HCT116 (cell line): ENCODE measurements at regions not wholly inside any gene's neighbourhood (a gene's known extent, or its start where the extent isn't known, plus 50 kb on each side); places are given as distances from the start of the nearest gene placed in this dataset.

ENCODE experiments used
- ATAC-seq: fragments of 200-7000 bp; cut with Tn5 transposase; 2 replicates; pipeline ENCODE4 v1.9.1; 2020; ENCODE audit warnings: mild to moderate bottlenecking, moderate library complexity
- BruUV-seq: library from RNA; stranded (reverse); fragments of 400-500 nt; replicated peaks from 2 replicates; lab custom pipeline; 2021; lab: Mats Ljungman, UMichigan
- CTCF ChIA-PET: fragments of 300-600 bp; sonication (Branson Sonifier 250); formaldehyde crosslinking; loops from one replicate; lab custom pipeline; 2021; ENCODE audit warnings: antibody characterized with exemption; lab: Charles Lee
- POLR2A ChIA-PET: fragments of 300-600, 350-600 bp; sonication (Branson Sonifier 250); formaldehyde crosslinking; loops from one replicate; lab custom pipeline; 2021; ENCODE audit warnings: antibody characterized with exemption; lab: Charles Lee
- RAD21 ChIA-PET, 2 experiments: fragments of 300-600 bp; sonication (Branson Sonifier 250); formaldehyde crosslinking; loops; one replicate each; lab custom pipeline; 2023; ENCODE audit warnings: low total read pairs in 2 of 2; ENCODE audit not compliant: uncharacterized antibody in 2 of 2, unreplicated experiment in 2 of 2, low non-redundant PET in 1 of 2; lab: Charles Lee
- DNase-seq: peaks from one replicate; pipeline ENCODE4 v3.0.0-alpha.2; 2010; ENCODE audit warnings: low read depth, low spot score
- H2AFZ ChIP-seq: fragments of 200-600 bp; shearing (Covaris generic), sonication (generic); 2 replicates; pipeline ENCODE4 v1.6.1; 2017; ENCODE audit warnings: low read depth, mixed run types, mixed read lengths, antibody characterized with exemption, low read length; ENCODE audit not compliant: poor library complexity, severe bottlenecking
- H3K27ac ChIP-seq: 2 replicates; pipeline ENCODE4 v1.5.1; 2012; ENCODE audit warnings: low read depth, low read length
- H3K27me3 ChIP-seq: fragments of 200-600 bp; sonication (generic); 2 replicates; pipeline ENCODE4 v1.6.1; 2016; ENCODE audit warnings: mixed run types, low read length, mixed read lengths; ENCODE audit not compliant: insufficient read depth
- H3K36me3 ChIP-seq, 2 experiments: fragments of 200-500 bp in 1 of 2; fragments of 200-600 bp in 1 of 2; sonication (Bioruptor generic) in 1 of 2; sonication (generic) in 1 of 2; 2 replicates each; pipeline versions ENCODE4 v1.5.1 to v1.6.1; 2014 to 2016; ENCODE audit warnings: low read length in 2 of 2, inconsistent platforms in 1 of 2, mixed read lengths in 1 of 2, mixed run types in 1 of 2; ENCODE audit not compliant: insufficient read depth in 2 of 2, control insufficient read depth in 1 of 2
- H3K4me1 ChIP-seq, 2 experiments: fragments of 200-600 bp in 1 of 2; sonication (generic) in 1 of 2; 2 replicates each; pipeline versions ENCODE4 v1.5.1 to v1.6.1; 2012 to 2017; ENCODE audit warnings: low read length in 2 of 2, inconsistent platforms in 1 of 2, mild to moderate bottlenecking in 1 of 2, mixed read lengths in 1 of 2, mixed run types in 1 of 2, moderate library complexity in 1 of 2; ENCODE audit not compliant: insufficient read depth in 2 of 2, control insufficient read depth in 1 of 2
- H3K4me2 ChIP-seq: fragments of 200-600 bp; sonication (generic); 2 replicates; pipeline ENCODE4 v1.6.1; 2017; ENCODE audit warnings: mixed run types, low read length, mixed read lengths
- H3K4me3 ChIP-seq, 2 experiments: fragments of 200-600 bp in 1 of 2; sonication (generic) in 1 of 2; replicated peaks in 1 of 2; 2 replicates each; pipeline ENCODE4 v1.5.1; 2011 to 2016; ENCODE audit warnings: low read length in 2 of 2, control low read depth in 1 of 2, low read depth in 1 of 2, mild to moderate bottlenecking in 1 of 2, mixed read lengths in 1 of 2, mixed run types in 1 of 2
- H3K79me2 ChIP-seq: fragments of 200-600 bp; sonication (generic); 2 replicates; pipeline ENCODE4 v1.6.1; 2017; ENCODE audit warnings: mild to moderate bottlenecking, mixed run types, low read length, moderate library complexity, mixed read lengths; ENCODE audit not compliant: insufficient read depth
- H3K9ac ChIP-seq: fragments of 200-600 bp; sonication (generic); 2 replicates; pipeline ENCODE4 v1.6.1; 2016; ENCODE audit warnings: low read length, mixed read lengths
- H3K9me2 ChIP-seq: fragments of 200-600 bp; sonication (generic), shearing (Covaris generic); 2 replicates; pipeline ENCODE4 v1.6.1; 2017; ENCODE audit warnings: mixed run types, mild to moderate bottlenecking, moderate library complexity; ENCODE audit not compliant: insufficient read depth
- H3K9me3 ChIP-seq, 2 experiments: fragments of 200-500 bp in 1 of 2; fragments of 200-600 bp in 1 of 2; sonication (Bioruptor generic) in 1 of 2; sonication (generic) in 1 of 2; 2 replicates each; pipeline ENCODE4 v1.6.1; 2014 to 2017; ENCODE audit warnings: low read length in 2 of 2, mixed read lengths in 2 of 2, inconsistent platforms in 1 of 2, low read depth in 1 of 2, mild to moderate bottlenecking in 1 of 2, mixed run types in 1 of 2, moderate library complexity in 1 of 2; ENCODE audit not compliant: control insufficient read depth in 1 of 2, insufficient read depth in 1 of 2
- H4K20me1 ChIP-seq: fragments of 200-600 bp; sonication (generic), shearing (Covaris generic); 2 replicates; pipeline ENCODE4 v1.6.1; 2017; ENCODE audit warnings: mixed run types, mild to moderate bottlenecking, moderate library complexity; ENCODE audit not compliant: insufficient read depth
- CEBPB ChIP-seq: IDR thresholded peaks from 2 replicates; pipeline ENCODE4 v1.6.1; 2012; ENCODE audit warnings: low read depth
- EZH2 ChIP-seq: fragments of 200-600 bp; sonication (generic); IDR thresholded peaks from 2 replicates; pipeline ENCODE4 v1.6.1; 2017; ENCODE audit warnings: antibody characterized with exemption, mixed run types
- POLR2A ChIP-seq: IDR thresholded peaks from 2 replicates; pipeline ENCODE4 v1.7.0; 2011; ENCODE audit warnings: borderline replicate concordance; ENCODE audit not compliant: insufficient read depth, insufficient read length; ENCODE audit errors: extremely low read depth
- SP1 ChIP-seq: IDR thresholded peaks from 2 replicates; pipeline ENCODE4 v1.6.1; 2012; ENCODE audit warnings: low read depth
- SRF ChIP-seq: IDR thresholded peaks from 2 replicates; pipeline ENCODE4 v1.6.1; 2012; ENCODE audit warnings: low read depth
- intact Hi-C: fragments of 100-400 bp; cut with micrococcal nuclease; formaldehyde crosslinking; loops from 2 replicates; pipeline ENCODE4 v1.10.0; 2022
- TF ChIP-seq, protein P1 (sequence below), 3 experiments: fragments of 200-600 bp in 1 of 3; sonication (generic) in 1 of 3; IDR thresholded peaks in 2 of 3; conservative IDR thresholded peaks in 1 of 3; 2 replicates each; pipeline ENCODE4 v1.5.1; 2012 to 2017; ENCODE audit warnings: low read depth in 2 of 3, low read length in 2 of 3, antibody characterized with exemption in 1 of 3, borderline replicate concordance in 1 of 3, control low read depth in 1 of 3, mild to moderate bottlenecking in 1 of 3, mixed read lengths in 1 of 3, mixed run types in 1 of 3, moderate library complexity in 1 of 3; ENCODE audit not compliant: insufficient read depth in 1 of 3

DNA sequence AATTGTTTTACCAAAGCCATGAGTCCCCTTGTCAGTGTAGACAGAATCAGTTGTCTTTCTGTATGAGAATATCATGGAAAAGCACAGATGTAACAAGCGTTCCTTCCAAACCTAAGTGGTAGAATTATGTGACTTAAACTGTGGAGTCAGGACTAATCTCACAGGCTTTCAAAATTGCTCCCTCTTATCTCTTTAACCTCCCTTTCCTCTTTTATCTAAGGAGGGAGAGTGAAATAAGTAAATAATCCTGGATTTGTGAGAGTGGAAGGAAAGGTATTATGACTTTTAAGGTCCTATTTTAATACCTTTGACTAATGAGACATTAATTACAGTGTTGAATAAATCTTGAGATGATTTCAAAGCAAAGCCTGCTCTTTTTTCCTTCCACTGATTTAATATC is 52.4 kb upstream of the LIFR start:
- no TSS peak for BruUV-seq
- no peak overlapping the region for H3K4me2 ChIP-seq

DNA sequence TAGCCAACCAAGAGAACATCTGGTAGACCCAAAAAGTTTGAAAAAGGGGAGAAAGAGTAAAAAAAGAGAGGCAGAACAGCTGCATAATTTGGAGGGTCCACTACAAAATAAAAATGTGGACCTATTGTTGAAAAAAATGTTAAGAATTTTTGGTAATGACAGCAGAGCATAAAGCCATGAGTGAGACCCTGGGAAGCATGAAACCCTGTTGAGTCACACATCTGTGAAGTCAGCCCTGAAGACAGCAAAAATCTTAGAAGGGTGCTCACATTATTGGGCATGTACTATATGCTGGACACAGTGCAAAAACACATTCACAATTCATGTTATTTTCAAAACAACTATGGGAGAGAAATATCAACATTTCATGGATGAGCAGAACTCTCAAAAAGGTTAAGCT is 56.4 kb upstream of the LIFR start:
- ATAC-seq, result no peak
- BruUV-seq, result no TSS peak

More for the DNA sequence above, 52.4 kb upstream of the LIFR start:
- Histone ChIP-seq H3K27me3 (no peaks in the 10 kb centered on the region), H3K9ac (no peak overlapping the region), H4K20me1 (no peaks in the 10 kb centered on the region), H3K9me3 (no peaks in the 10 kb centered on the region), H2AFZ (no peak overlapping the region), H3K27ac (no peak overlapping the region), H3K9me2 (no peaks in the 10 kb centered on the region), H3K79me2 (no peaks in the 10 kb centered on the region), H3K36me3 (no peaks in the 10 kb centered on the region), H3K4me1 (peaks cover 4 to 5% of the 10 kb centered on the region in 2 experiments), H3K4me3 (no peak overlapping the region)
- intact Hi-C loops, result no loop called here
- CTCF ChIA-PET, result no interaction called here
- ATAC-seq, result no peak
- RAD21 ChIA-PET, result no interaction called here
- no peak for TF ChIP-seq EZH2
- POLR2A ChIA-PET, result no interaction called here
- no peak for DNase-seq

More for the DNA sequence above, 56.4 kb upstream of the LIFR start:
- H3K9ac ChIP-seq, result no peak overlapping the region
- H3K79me2 ChIP-seq, result no peaks in the 10 kb centered on the region
- no peak overlapping the region for H3K4me3 ChIP-seq
- H2AFZ ChIP-seq, result no peak overlapping the region
- no peak for DNase-seq
- no peaks in the 10 kb centered on the region for H3K36me3 ChIP-seq
- peaks cover 11 to 13% of the 10 kb centered on the region in 2 experiments for H3K4me1 ChIP-seq
- intact Hi-C loops, result no loop called here
- H3K4me2 ChIP-seq, result no peak overlapping the region
- TF ChIP-seq POLR2A (no peak), CEBPB (no peak), SP1 (no peak), SRF (no peak)
- TF ChIP-seq, protein P1, sequence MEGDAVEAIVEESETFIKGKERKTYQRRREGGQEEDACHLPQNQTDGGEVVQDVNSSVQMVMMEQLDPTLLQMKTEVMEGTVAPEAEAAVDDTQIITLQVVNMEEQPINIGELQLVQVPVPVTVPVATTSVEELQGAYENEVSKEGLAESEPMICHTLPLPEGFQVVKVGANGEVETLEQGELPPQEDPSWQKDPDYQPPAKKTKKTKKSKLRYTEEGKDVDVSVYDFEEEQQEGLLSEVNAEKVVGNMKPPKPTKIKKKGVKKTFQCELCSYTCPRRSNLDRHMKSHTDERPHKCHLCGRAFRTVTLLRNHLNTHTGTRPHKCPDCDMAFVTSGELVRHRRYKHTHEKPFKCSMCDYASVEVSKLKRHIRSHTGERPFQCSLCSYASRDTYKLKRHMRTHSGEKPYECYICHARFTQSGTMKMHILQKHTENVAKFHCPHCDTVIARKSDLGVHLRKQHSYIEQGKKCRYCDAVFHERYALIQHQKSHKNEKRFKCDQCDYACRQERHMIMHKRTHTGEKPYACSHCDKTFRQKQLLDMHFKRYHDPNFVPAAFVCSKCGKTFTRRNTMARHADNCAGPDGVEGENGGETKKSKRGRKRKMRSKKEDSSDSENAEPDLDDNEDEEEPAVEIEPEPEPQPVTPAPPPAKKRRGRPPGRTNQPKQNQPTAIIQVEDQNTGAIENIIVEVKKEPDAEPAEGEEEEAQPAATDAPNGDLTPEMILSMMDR (IDR thresholded peaks at IDR 0.05 in 2 of 3, conservative IDR thresholded peaks at IDR 0.05 in 1 of 3; ENCODE audit: borderline replicate concordance in 1 of 3, insufficient read depth in 1 of 3, low read depth in 2 of 3, low read length in 2 of 3), result no peak
- H4K20me1 ChIP-seq, result no peaks in the 10 kb centered on the region
- ChIA-PET POLR2A (no interaction called here), CTCF (no interaction called here), RAD21 (no interaction called here)
- no peaks in the 10 kb centered on the region for H3K9me2 ChIP-seq
- H3K27ac ChIP-seq, result no peak overlapping the region
- H3K27me3 ChIP-seq, result no peaks in the 10 kb centered on the region
- H3K9me3 ChIP-seq, result no peaks in the 10 kb centered on the region
